HCT116 (cell line): ENCODE measurements at regions not wholly inside any gene's neighbourhood (a gene's known extent, or its start where the extent isn't known, plus 50 kb on each side); places are given as distances from the start of the nearest gene placed in this dataset.

Experiments used
- ATAC-seq: fragments of 200-7000 bp; cut with Tn5 transposase; 2 replicates; pipeline ENCODE4 v1.9.1; 2020; ENCODE audit warnings: mild to moderate bottlenecking, moderate library complexity
- BruUV-seq: library from RNA; stranded (reverse); fragments of 400-500 nt; replicated peaks from 2 replicates; lab custom pipeline; 2021; lab: Mats Ljungman, UMichigan
- CTCF ChIA-PET: fragments of 300-600 bp; sonication (Branson Sonifier 250); formaldehyde crosslinking; loops from one replicate; lab custom pipeline; 2021; ENCODE audit warnings: antibody characterized with exemption; lab: Charles Lee
- POLR2A ChIA-PET: fragments of 300-600, 350-600 bp; sonication (Branson Sonifier 250); formaldehyde crosslinking; loops from one replicate; lab custom pipeline; 2021; ENCODE audit warnings: antibody characterized with exemption; lab: Charles Lee
- RAD21 ChIA-PET, 2 experiments: fragments of 300-600 bp; sonication (Branson Sonifier 250); formaldehyde crosslinking; loops; one replicate each; lab custom pipeline; 2023; ENCODE audit warnings: low total read pairs in 2 of 2; ENCODE audit not compliant: uncharacterized antibody in 2 of 2, unreplicated experiment in 2 of 2, low non-redundant PET in 1 of 2; lab: Charles Lee
- DNase-seq: peaks from one replicate; pipeline ENCODE4 v3.0.0-alpha.2; 2010; ENCODE audit warnings: low read depth, low spot score
- H2AFZ ChIP-seq: fragments of 200-600 bp; shearing (Covaris generic), sonication (generic); 2 replicates; pipeline ENCODE4 v1.6.1; 2017; ENCODE audit warnings: low read depth, mixed run types, mixed read lengths, antibody characterized with exemption, low read length; ENCODE audit not compliant: poor library complexity, severe bottlenecking
- H3K27ac ChIP-seq: 2 replicates; pipeline ENCODE4 v1.5.1; 2012; ENCODE audit warnings: low read depth, low read length
- H3K27me3 ChIP-seq: fragments of 200-600 bp; sonication (generic); 2 replicates; pipeline ENCODE4 v1.6.1; 2016; ENCODE audit warnings: mixed run types, low read length, mixed read lengths; ENCODE audit not compliant: insufficient read depth
- H3K36me3 ChIP-seq, 2 experiments: fragments of 200-500 bp in 1 of 2; fragments of 200-600 bp in 1 of 2; sonication (Bioruptor generic) in 1 of 2; sonication (generic) in 1 of 2; 2 replicates each; pipeline versions ENCODE4 v1.5.1 to v1.6.1; 2014 to 2016; ENCODE audit warnings: low read length in 2 of 2, inconsistent platforms in 1 of 2, mixed read lengths in 1 of 2, mixed run types in 1 of 2; ENCODE audit not compliant: insufficient read depth in 2 of 2, control insufficient read depth in 1 of 2
- H3K4me1 ChIP-seq, 2 experiments: fragments of 200-600 bp in 1 of 2; sonication (generic) in 1 of 2; 2 replicates each; pipeline versions ENCODE4 v1.5.1 to v1.6.1; 2012 to 2017; ENCODE audit warnings: low read length in 2 of 2, inconsistent platforms in 1 of 2, mild to moderate bottlenecking in 1 of 2, mixed read lengths in 1 of 2, mixed run types in 1 of 2, moderate library complexity in 1 of 2; ENCODE audit not compliant: insufficient read depth in 2 of 2, control insufficient read depth in 1 of 2
- H3K4me2 ChIP-seq: fragments of 200-600 bp; sonication (generic); 2 replicates; pipeline ENCODE4 v1.6.1; 2017; ENCODE audit warnings: mixed run types, low read length, mixed read lengths
- H3K4me3 ChIP-seq, 2 experiments: fragments of 200-600 bp in 1 of 2; sonication (generic) in 1 of 2; replicated peaks in 1 of 2; 2 replicates each; pipeline ENCODE4 v1.5.1; 2011 to 2016; ENCODE audit warnings: low read length in 2 of 2, control low read depth in 1 of 2, low read depth in 1 of 2, mild to moderate bottlenecking in 1 of 2, mixed read lengths in 1 of 2, mixed run types in 1 of 2
- H3K79me2 ChIP-seq: fragments of 200-600 bp; sonication (generic); 2 replicates; pipeline ENCODE4 v1.6.1; 2017; ENCODE audit warnings: mild to moderate bottlenecking, mixed run types, low read length, moderate library complexity, mixed read lengths; ENCODE audit not compliant: insufficient read depth
- H3K9ac ChIP-seq: fragments of 200-600 bp; sonication (generic); 2 replicates; pipeline ENCODE4 v1.6.1; 2016; ENCODE audit warnings: low read length, mixed read lengths
- H3K9me2 ChIP-seq: fragments of 200-600 bp; sonication (generic), shearing (Covaris generic); 2 replicates; pipeline ENCODE4 v1.6.1; 2017; ENCODE audit warnings: mixed run types, mild to moderate bottlenecking, moderate library complexity; ENCODE audit not compliant: insufficient read depth
- H3K9me3 ChIP-seq, 2 experiments: fragments of 200-500 bp in 1 of 2; fragments of 200-600 bp in 1 of 2; sonication (Bioruptor generic) in 1 of 2; sonication (generic) in 1 of 2; 2 replicates each; pipeline ENCODE4 v1.6.1; 2014 to 2017; ENCODE audit warnings: low read length in 2 of 2, mixed read lengths in 2 of 2, inconsistent platforms in 1 of 2, low read depth in 1 of 2, mild to moderate bottlenecking in 1 of 2, mixed run types in 1 of 2, moderate library complexity in 1 of 2; ENCODE audit not compliant: control insufficient read depth in 1 of 2, insufficient read depth in 1 of 2
- H4K20me1 ChIP-seq: fragments of 200-600 bp; sonication (generic), shearing (Covaris generic); 2 replicates; pipeline ENCODE4 v1.6.1; 2017; ENCODE audit warnings: mixed run types, mild to moderate bottlenecking, moderate library complexity; ENCODE audit not compliant: insufficient read depth
- ELF1 ChIP-seq: IDR thresholded peaks from 2 replicates; pipeline ENCODE4 v1.6.1; 2012; ENCODE audit warnings: low read depth, borderline replicate concordance
- EZH2phosphoT487 ChIP-seq: fragments of 200-600 bp; IDR thresholded peaks from 2 replicates; pipeline ENCODE4 v1.6.1; 2018; ENCODE audit warnings: antibody characterized with exemption, borderline replicate concordance
- JUND ChIP-seq: IDR thresholded peaks from 2 replicates; pipeline ENCODE4 v1.6.1; 2012
- POLR2AphosphoS5 ChIP-seq: IDR thresholded peaks from 2 replicates; pipeline ENCODE4 v1.6.1; 2011; ENCODE audit warnings: mild to moderate bottlenecking, low read depth, low read length, moderate library complexity
- REST ChIP-seq: IDR thresholded peaks from 2 replicates; pipeline ENCODE4 v1.6.1; 2012; ENCODE audit warnings: low read depth
- SP1 ChIP-seq: IDR thresholded peaks from 2 replicates; pipeline ENCODE4 v1.6.1; 2012; ENCODE audit warnings: low read depth
- SRF ChIP-seq: IDR thresholded peaks from 2 replicates; pipeline ENCODE4 v1.6.1; 2012; ENCODE audit warnings: low read depth
- TCF7L2 ChIP-seq: IDR thresholded peaks from 2 replicates; pipeline ENCODE4 v1.7.0; 2011; ENCODE audit warnings: borderline replicate concordance, inconsistent platforms; ENCODE audit not compliant: insufficient read depth, insufficient read length; ENCODE audit errors: extremely low read depth
- YY1 ChIP-seq: IDR thresholded peaks from 2 replicates; pipeline ENCODE4 v1.6.1; 2011; ENCODE audit warnings: low read length, low read depth, moderate library complexity, mild to moderate bottlenecking; ENCODE audit not compliant: insufficient replicate concordance; ENCODE audit errors: extremely low read depth
- intact Hi-C: fragments of 100-400 bp; cut with micrococcal nuclease; formaldehyde crosslinking; loops from 2 replicates; pipeline ENCODE4 v1.10.0; 2022
- TF ChIP-seq, protein P1 (sequence below): IDR thresholded peaks from 2 replicates; pipeline ENCODE4 v1.6.1; 2012

DNA sequence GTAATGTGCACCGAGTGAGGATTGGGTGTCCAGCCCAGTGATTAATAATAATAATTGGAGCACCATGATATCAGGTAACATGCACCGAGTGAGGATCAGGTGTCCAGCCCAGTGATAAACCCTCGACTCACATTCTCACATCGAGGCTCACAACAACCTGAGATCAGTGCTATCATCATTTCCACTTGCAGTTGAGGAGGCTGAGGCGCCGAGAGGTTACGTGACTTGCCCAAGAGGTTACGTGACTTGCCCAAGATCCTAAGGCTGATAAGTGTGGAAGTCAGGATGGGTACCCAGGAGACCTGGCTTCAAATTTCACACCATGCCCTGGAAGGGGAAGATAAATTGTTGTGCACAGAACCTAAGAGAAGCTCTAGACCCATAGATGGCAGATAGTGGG lies 189.4 kb downstream of the MED10 start:
- no peak overlapping the region for H3K27ac ChIP-seq
- DNase-seq (no peak), ATAC-seq (no peak)
- H3K36me3 ChIP-seq: no peaks in the 10 kb centered on the region
- CTCF ChIA-PET: no interaction called here
- no TSS peak for BruUV-seq
- H2AFZ ChIP-seq: no peak overlapping the region
- no peak overlapping the region for H3K4me3 ChIP-seq
- no peak overlapping the region for H3K9ac ChIP-seq
- RAD21 ChIA-PET: no interaction called here
- H3K4me2 ChIP-seq: no peak overlapping the region
- H4K20me1 ChIP-seq: no peaks in the 10 kb centered on the region
- no peaks in the 10 kb centered on the region for H3K9me3 ChIP-seq
- intact Hi-C loops: no loop called here
- H3K4me1 ChIP-seq: no peaks in the 10 kb centered on the region
- no peaks in the 10 kb centered on the region for H3K79me2 ChIP-seq
- TF ChIP-seq TCF7L2 (no peak), REST (no peak)
- TF ChIP-seq, protein P1, sequence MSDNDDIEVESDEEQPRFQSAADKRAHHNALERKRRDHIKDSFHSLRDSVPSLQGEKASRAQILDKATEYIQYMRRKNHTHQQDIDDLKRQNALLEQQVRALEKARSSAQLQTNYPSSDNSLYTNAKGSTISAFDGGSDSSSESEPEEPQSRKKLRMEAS: no peak
- H3K9me2 ChIP-seq: no peaks in the 10 kb centered on the region
- peaks cover 5% of the 10 kb centered on the region; the same call in 1 of the 2 replicates for H3K27me3 ChIP-seq
- POLR2A ChIA-PET: no interaction called here

GRCh38 chr5:6188344-6188743 lies 190.0 kb downstream of the MED10 start:
- Histone ChIP-seq H3K4me3 (no peak overlapping the region), H2AFZ (no peak overlapping the region), H4K20me1 (no peaks in the 10 kb centered on the region), H3K9me2 (no peaks in the 10 kb centered on the region), H3K4me2 (no peak overlapping the region), H3K36me3 (no peaks in the 10 kb centered on the region), H3K79me2 (no peaks in the 10 kb centered on the region), H3K4me1 (no peaks in the 10 kb centered on the region), H3K9ac (no peak overlapping the region), H3K27me3 (peaks cover under 1% of the 10 kb centered on the region; the same call in 1 of the 2 replicates), H3K9me3 (no peaks in the 10 kb centered on the region), H3K27ac (no peak overlapping the region)
- intact Hi-C loops: no loop called here
- ChIA-PET RAD21 (no interaction called here), CTCF (no interaction called here), POLR2A (no interaction called here)
- DNase-seq (no peak), ATAC-seq (no peak)
- BruUV-seq: no TSS peak
- no peak for TF ChIP-seq ELF1
- TF ChIP-seq POLR2AphosphoS5: no peak
- TF ChIP-seq EZH2phosphoT487: no peak
- no peak for TF ChIP-seq SRF
- no peak for TF ChIP-seq SP1
- TF ChIP-seq YY1: no peak
- TF ChIP-seq JUND: no peak
